RWPE2 (cell line): ENCODE measurements at regions not wholly inside any gene's neighbourhood (a gene's known extent, or its start where the extent isn't known, plus 50 kb on each side); places are given as distances from the start of the nearest gene placed in this dataset.

Source experiments
- ATAC-seq: fragments of 200-7000 bp; cut with Tn5 transposase; 3 replicates; pipeline ENCODE4 v1.9.1; 2021; ENCODE audit warnings: low read depth
- DNase-seq: peaks from one replicate; pipeline ENCODE4 v3.0.0-alpha.2; 2020; ENCODE audit warnings: low spot score
- H3K27ac ChIP-seq: fragments of 450-650 bp; 2 replicates; pipeline ENCODE4 v1.5.1; 2017; ENCODE audit warnings: mild to moderate bottlenecking; ENCODE audit not compliant: poor library complexity, severe bottlenecking
- H3K27me3 ChIP-seq: fragments of 250-450 bp; sonication (Bioruptor Pico); 2 replicates; pipeline ENCODE4 v1.5.1; 2021; ENCODE audit warnings: mild to moderate bottlenecking, moderate library complexity; ENCODE audit not compliant: insufficient read depth, poor library complexity, severe bottlenecking
- H3K36me3 ChIP-seq: fragments of 250-450 bp; sonication (Bioruptor Pico); 2 replicates; pipeline ENCODE4 v1.5.1; 2020; ENCODE audit warnings: low read depth, mild to moderate bottlenecking, moderate library complexity
- H3K4me1 ChIP-seq: fragments of 250-450 bp; sonication (Bioruptor Pico); 2 replicates; pipeline ENCODE4 v1.5.1; 2021; ENCODE audit warnings: mild to moderate bottlenecking, moderate library complexity; ENCODE audit not compliant: insufficient read depth, poor library complexity, severe bottlenecking
- H3K4me3 ChIP-seq: fragments of 250-450 bp; sonication (Bioruptor Pico); 2 replicates; pipeline ENCODE4 v1.5.1; 2021; ENCODE audit warnings: mild to moderate bottlenecking, moderate library complexity; ENCODE audit not compliant: severe bottlenecking
- H3K9me3 ChIP-seq: fragments of 250-450 bp; sonication (Bioruptor Pico); 2 replicates; pipeline ENCODE4 v1.5.1; 2021; ENCODE audit warnings: mild to moderate bottlenecking, moderate library complexity; ENCODE audit not compliant: severe bottlenecking
- TF ChIP-seq, protein P1 (sequence below): fragments of 450-650 bp; IDR thresholded peaks from one replicate; pipeline ENCODE4 v1.5.1; 2017; ENCODE audit warnings: mild to moderate bottlenecking, moderate library complexity; ENCODE audit not compliant: poor library complexity, severe bottlenecking

DNA sequence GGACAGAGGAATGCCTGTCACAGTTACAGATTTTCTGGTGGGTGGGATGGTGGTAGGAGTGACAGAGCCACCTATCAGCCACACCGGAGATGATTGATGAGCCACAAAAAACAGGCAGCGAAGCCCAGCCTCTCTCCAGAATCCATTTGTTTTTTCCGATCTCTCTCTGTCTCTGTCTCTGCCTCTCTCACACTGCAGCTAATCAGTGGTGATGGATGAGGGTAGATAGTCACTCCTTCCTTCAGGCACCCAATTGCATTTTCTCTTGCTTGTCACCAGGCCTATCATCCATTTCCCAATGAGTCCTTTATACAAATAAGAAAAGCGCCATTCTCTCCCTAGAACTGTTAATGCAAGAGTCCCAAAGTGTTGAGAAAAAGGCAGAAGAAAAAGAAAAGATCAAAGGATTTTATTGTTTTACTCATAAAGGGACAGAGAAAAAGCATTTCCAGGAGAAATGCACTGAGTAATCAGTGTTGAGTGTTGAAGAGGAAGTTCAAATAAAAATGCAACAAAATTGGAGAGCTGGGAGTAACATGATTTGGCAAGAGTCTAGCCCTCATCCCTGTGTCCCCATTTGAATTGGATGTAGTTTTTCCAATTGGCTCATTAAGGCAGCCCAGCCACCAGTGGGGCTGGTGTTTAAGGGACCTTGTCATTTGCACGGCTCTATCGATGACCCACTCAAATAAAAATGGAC, 1089.3 kb downstream of the TUSC7 start:
- peaks cover 14% of the 10 kb centered on the region for H3K27me3 ChIP-seq
- H3K27ac ChIP-seq, result no peak overlapping the region
- no peak overlapping the region for H3K4me3 ChIP-seq
- no peaks in the 10 kb centered on the region for H3K4me1 ChIP-seq
- TF ChIP-seq, protein P1, sequence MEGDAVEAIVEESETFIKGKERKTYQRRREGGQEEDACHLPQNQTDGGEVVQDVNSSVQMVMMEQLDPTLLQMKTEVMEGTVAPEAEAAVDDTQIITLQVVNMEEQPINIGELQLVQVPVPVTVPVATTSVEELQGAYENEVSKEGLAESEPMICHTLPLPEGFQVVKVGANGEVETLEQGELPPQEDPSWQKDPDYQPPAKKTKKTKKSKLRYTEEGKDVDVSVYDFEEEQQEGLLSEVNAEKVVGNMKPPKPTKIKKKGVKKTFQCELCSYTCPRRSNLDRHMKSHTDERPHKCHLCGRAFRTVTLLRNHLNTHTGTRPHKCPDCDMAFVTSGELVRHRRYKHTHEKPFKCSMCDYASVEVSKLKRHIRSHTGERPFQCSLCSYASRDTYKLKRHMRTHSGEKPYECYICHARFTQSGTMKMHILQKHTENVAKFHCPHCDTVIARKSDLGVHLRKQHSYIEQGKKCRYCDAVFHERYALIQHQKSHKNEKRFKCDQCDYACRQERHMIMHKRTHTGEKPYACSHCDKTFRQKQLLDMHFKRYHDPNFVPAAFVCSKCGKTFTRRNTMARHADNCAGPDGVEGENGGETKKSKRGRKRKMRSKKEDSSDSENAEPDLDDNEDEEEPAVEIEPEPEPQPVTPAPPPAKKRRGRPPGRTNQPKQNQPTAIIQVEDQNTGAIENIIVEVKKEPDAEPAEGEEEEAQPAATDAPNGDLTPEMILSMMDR, result no peak
- H3K9me3 ChIP-seq, result no peaks in the 10 kb centered on the region
- no peak for ATAC-seq
- H3K36me3 ChIP-seq, result no peaks in the 10 kb centered on the region
- DNase-seq, result no peak

DNA sequence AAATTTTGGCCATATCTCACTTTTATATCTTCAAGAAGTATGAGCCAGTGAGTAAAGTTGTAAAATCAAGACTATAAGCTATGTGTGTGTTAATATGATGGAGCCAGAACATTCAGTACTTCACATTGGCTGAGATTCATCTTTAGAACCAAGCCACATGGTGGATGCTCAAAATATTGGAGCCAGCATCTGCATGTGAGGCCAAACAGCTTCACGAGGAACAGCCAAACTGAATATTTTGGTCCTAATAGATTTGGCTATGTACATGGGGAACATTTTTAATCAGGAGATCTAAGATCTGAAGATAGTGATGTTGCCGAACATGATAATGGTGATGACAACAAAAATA, 1089.8 kb downstream of the TUSC7 start:
- Histone ChIP-seq H3K27me3 (peaks cover 12% of the 10 kb centered on the region), H3K4me3 (no peak overlapping the region), H3K9me3 (no peaks in the 10 kb centered on the region), H3K4me1 (no peaks in the 10 kb centered on the region), H3K27ac (no peak overlapping the region), H3K36me3 (no peaks in the 10 kb centered on the region)
- TF ChIP-seq, protein P1, result no peak
- DNase-seq (no peak), ATAC-seq (no peak)

DNA sequence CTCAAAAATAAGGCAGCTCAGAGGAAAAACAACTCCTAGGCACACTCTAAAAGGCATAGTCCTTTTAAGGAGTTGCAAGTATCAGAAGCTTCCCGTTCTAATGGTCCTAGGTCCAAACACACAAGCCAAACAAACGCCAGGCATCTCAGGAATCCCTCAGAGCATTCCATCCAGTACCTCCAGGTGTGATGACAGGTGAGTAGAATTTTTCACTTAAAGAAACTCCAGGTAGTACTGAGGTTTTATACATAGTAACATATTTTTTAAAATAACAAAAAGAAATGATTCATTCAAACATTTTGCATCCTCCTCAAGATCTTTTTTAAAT, 1092.3 kb downstream of the TUSC7 start:
- H3K4me3 ChIP-seq, result no peak overlapping the region
- ATAC-seq (no peak), DNase-seq (no peak)
- no peaks in the 10 kb centered on the region for H3K4me1 ChIP-seq
- TF ChIP-seq, protein P1, result no peak
- peaks cover 12% of the 10 kb centered on the region for H3K27me3 ChIP-seq
- no peaks in the 10 kb centered on the region for H3K36me3 ChIP-seq
- no peaks in the 10 kb centered on the region for H3K9me3 ChIP-seq
- H3K27ac ChIP-seq, result no peak overlapping the region

DNA sequence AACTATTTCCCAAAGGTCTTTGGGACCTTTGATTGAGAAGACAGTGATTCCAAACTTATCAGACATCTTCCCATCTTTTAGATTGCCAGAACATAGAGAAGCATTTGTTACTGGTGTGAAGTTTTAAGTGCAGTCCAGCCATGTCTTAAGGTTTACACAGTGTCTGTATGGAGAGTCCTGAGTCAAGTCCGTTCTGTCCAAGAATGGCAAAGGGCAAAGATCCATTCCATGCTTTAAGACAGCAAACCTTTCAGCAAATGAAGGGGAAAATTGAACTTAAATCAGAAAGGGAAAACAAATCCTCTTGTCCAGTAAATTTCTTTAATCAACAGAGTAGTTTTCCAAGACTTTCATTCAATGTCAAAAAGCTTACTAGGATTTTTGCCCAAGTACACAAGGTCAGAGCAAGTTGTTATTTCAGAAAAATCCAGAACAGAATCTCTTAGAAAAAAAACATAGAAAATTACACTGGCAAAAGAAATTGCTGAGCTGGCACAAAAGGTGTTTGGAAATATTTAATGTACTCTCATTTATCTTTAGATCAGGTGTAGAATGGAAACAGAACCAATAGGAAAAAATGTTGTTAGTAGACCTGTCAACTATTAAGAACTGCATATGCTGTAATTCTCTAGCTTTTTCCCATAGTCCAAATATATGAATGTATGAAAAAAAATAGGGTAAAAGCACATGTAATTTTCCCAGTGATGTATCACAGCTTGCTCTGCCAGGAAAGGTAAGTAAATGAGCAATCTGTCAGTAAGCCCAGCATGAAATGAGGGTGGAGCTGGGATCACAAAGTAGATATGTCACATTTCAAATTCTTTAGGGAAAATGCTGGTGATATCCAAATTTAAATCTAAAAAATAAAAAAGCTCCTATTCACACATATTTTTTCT, 1099.9 kb downstream of the TUSC7 start:
- Histone ChIP-seq H3K36me3 (no peaks in the 10 kb centered on the region), H3K4me1 (no peaks in the 10 kb centered on the region), H3K27ac (no peak overlapping the region), H3K4me3 (no peak overlapping the region), H3K27me3 (no peaks in the 10 kb centered on the region), H3K9me3 (no peaks in the 10 kb centered on the region)
- ATAC-seq (no peak), DNase-seq (no peak)
- TF ChIP-seq, protein P1, result no peak

DNA sequence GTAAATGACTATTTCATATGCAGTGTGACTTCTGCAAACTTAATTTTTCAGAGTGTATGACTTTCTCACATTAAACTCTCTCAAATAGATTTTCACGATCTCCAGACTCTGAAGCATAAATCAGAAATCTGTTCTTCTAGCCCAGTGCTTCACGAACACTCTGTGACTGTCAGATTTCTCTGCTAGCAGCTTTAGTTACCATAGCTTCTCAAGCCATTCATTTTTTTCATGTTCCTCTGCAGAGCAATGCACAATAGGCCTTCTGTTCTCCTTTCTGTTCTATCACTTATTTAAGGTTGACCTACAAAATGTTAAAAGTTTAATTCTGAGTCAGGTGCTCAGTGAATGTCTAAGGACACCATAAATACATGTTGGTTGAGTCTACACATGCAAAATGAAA, 1102.2 kb downstream of the TUSC7 start:
- Histone ChIP-seq H3K4me3 (no peak overlapping the region), H3K4me1 (no peaks in the 10 kb centered on the region), H3K27me3 (no peaks in the 10 kb centered on the region), H3K9me3 (no peaks in the 10 kb centered on the region), H3K27ac (no peak overlapping the region), H3K36me3 (no peaks in the 10 kb centered on the region)
- no peak for DNase-seq
- ATAC-seq, result no peak
- TF ChIP-seq, protein P1, result no peak
